Activated B cell treated with CpG ODN at 0.5 μM for 24 hours (primary cell): ENCODE measurements at regions not wholly inside any gene's neighbourhood (a gene's known extent, or its start where the extent isn't known, plus 50 kb on each side); places are given as distances from the start of the nearest gene placed in this dataset.

Experiments used
- ATAC-seq: fragments of 200-7000 bp; cut with Tn5 transposase; one replicate; pipeline ENCODE4 v1.10.0; 2021; ENCODE audit warnings: low read depth, mild to moderate bottlenecking, moderate library complexity
- CTCF ChIA-PET: fragments of 350-600 bp; sonication (Branson Sonifier 250); formaldehyde crosslinking; loops from one replicate; lab custom pipeline; 2021; ENCODE audit warnings: antibody characterized with exemption; lab: Charles Lee
- POLR2A ChIA-PET: fragments of 350-600 bp; sonication (Branson Sonifier 250); formaldehyde crosslinking; loops from one replicate; lab custom pipeline; 2021; ENCODE audit warnings: antibody characterized with exemption; lab: Charles Lee
- DNase-seq: peaks from one replicate; pipeline ENCODE4 v3.0.0; 2022
- H3K27ac Mint-ChIP-seq: one replicate; pipeline ENCODE4 v1.8.0; 2020; ENCODE audit warnings: mixed read lengths
- H3K27me3 Mint-ChIP-seq: one replicate; pipeline ENCODE4 v1.8.0; 2021; ENCODE audit warnings: mixed read lengths
- H3K36me3 Mint-ChIP-seq: one replicate; pipeline ENCODE4 v1.8.0; 2021; ENCODE audit warnings: low read depth, mixed read lengths
- H3K4me1 Mint-ChIP-seq: one replicate; pipeline ENCODE4 v1.8.0; 2021; ENCODE audit warnings: mixed read lengths
- H3K4me3 Mint-ChIP-seq: one replicate; pipeline ENCODE4 v1.8.0; 2020; ENCODE audit warnings: mild to moderate bottlenecking, mixed read lengths
- H3K9me3 Mint-ChIP-seq: one replicate; pipeline ENCODE4 v1.8.0; 2020; ENCODE audit warnings: mixed read lengths
- CTCF ChIP-seq: fragments of 200-600 bp; IDR thresholded peaks from one replicate; pipeline ENCODE4 v1.8.0; 2022; ENCODE audit warnings: antibody characterized with exemption, mild to moderate bottlenecking
- intact Hi-C: fragments of 100-400 bp; cut with micrococcal nuclease; formaldehyde crosslinking; loops from one replicate; pipeline ENCODE4 v1.15.1; 2024

- DNase-seq (no peak), ATAC-seq (no peak)
- TF ChIP-seq CTCF, result no peak
- ChIA-PET POLR2A (no interaction called here), CTCF (interaction anchor here (1.7 kb wide), 1 partner anchor 11 kb away, joined by 6 read pairs; no protein-coding TSS in a partner anchor)
- H3K27ac Mint-ChIP-seq, result no peak overlapping the region
- no peaks in the 10 kb centered on the region for H3K36me3 Mint-ChIP-seq
- no peaks in the 10 kb centered on the region for H3K4me1 Mint-ChIP-seq
- H3K27me3 Mint-ChIP-seq, result peaks cover 12% of the 10 kb centered on the region
- H3K9me3 Mint-ChIP-seq, result no peaks in the 10 kb centered on the region
- intact Hi-C loops, result no loop called here
- no peak overlapping the region for H3K4me3 Mint-ChIP-seq
Measured at GRCh38 chr10:120347644-120348043, 109.4 kb upstream of the PLPP4 start.

GRCh38 chr10:120349069-120349468 lies 108.0 kb upstream of the PLPP4 start:
- TF ChIP-seq CTCF, result no peak
- ATAC-seq, result no peak
- H3K36me3 Mint-ChIP-seq, result no peaks in the 10 kb centered on the region
- H3K4me1 Mint-ChIP-seq, result no peaks in the 10 kb centered on the region
- no peak for DNase-seq
- intact Hi-C loops, result no loop called here
- H3K4me3 Mint-ChIP-seq, result no peak overlapping the region
- POLR2A ChIA-PET, result no interaction called here
- CTCF ChIA-PET, result interaction anchor here (1.0 to 1.4 kb wide), 2 partner anchors 9 to 14 kb away, joined by 3 read pairs; no protein-coding TSS in a partner anchor
- H3K27me3 Mint-ChIP-seq, result peaks cover 9% of the 10 kb centered on the region
- H3K9me3 Mint-ChIP-seq, result no peaks in the 10 kb centered on the region
- no peak overlapping the region for H3K27ac Mint-ChIP-seq

GRCh38 chr10:120355425-120355824 lies 101.6 kb upstream of the PLPP4 start:
- H3K27me3 Mint-ChIP-seq, result no peaks in the 10 kb centered on the region
- H3K4me3 Mint-ChIP-seq, result no peak overlapping the region
- H3K9me3 Mint-ChIP-seq, result peaks cover 4% of the 10 kb centered on the region
- no peak for TF ChIP-seq CTCF
- no peak for ATAC-seq
- no peaks in the 10 kb centered on the region for H3K4me1 Mint-ChIP-seq
- CTCF ChIA-PET, result no interaction called here
- no peaks in the 10 kb centered on the region for H3K36me3 Mint-ChIP-seq
- intact Hi-C loops, result no loop called here
- POLR2A ChIA-PET, result no interaction called here
- DNase-seq, result no peak
- no peak overlapping the region for H3K27ac Mint-ChIP-seq

GRCh38 chr10:120360571-120360970 lies 96.5 kb upstream of the PLPP4 start:
- POLR2A ChIA-PET, result no interaction called here

GRCh38 chr10:120365872-120366271 lies 91.2 kb upstream of the PLPP4 start:
- Mint-ChIP-seq H3K36me3 (no peaks in the 10 kb centered on the region), H3K27me3 (peaks cover 3% of the 10 kb centered on the region), H3K9me3 (no peaks in the 10 kb centered on the region), H3K27ac (no peak overlapping the region), H3K4me1 (no peaks in the 10 kb centered on the region), H3K4me3 (no peak overlapping the region)
- CTCF ChIA-PET, result no interaction called here
- TF ChIP-seq CTCF, result no peak
- ATAC-seq, result no peak
- POLR2A ChIA-PET, result no interaction called here
- intact Hi-C loops, result no loop called here
- no peak for DNase-seq

More at GRCh38 chr10:120360571-120360970, 96.5 kb upstream of the PLPP4 start:
- intact Hi-C loops, result no loop called here
- no peak for ATAC-seq
- H3K9me3 Mint-ChIP-seq, result peaks cover 4% of the 10 kb centered on the region
- H3K27ac Mint-ChIP-seq, result no peak overlapping the region
- no peak for DNase-seq
- H3K4me3 Mint-ChIP-seq, result no peak overlapping the region
- no peaks in the 10 kb centered on the region for H3K4me1 Mint-ChIP-seq
- no peak for TF ChIP-seq CTCF
- CTCF ChIA-PET, result no interaction called here
- peaks cover 3% of the 10 kb centered on the region for H3K27me3 Mint-ChIP-seq
- no peaks in the 10 kb centered on the region for H3K36me3 Mint-ChIP-seq
